ENCODE measurements at regions not wholly inside any gene's neighbourhood (a gene's known extent, or its start where the extent isn't known, plus 50 kb on each side); places are given as distances from the start of the nearest gene placed in this dataset.

DNA sequence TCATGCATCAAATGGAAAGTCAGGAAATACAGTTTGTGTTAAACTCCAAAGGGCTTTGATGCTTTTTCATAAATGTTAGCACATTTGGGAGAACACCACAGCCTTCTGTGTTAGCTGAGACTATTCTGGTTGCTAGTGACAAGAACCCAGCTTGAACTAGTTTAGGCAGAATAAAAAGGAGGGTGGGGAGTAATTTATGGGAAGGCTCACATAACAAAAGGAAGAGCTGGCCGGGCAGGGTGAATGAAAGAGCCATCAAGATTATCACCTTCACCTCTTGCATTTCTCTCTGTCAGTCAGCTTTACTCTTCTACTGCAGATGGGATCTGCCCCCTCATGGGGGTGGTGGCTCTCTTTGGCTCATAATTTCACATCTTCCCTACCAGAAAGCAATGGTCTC lies 75.4 kb upstream of the VTCN1 start:
- TF ChIP-seq, protein P1, sequence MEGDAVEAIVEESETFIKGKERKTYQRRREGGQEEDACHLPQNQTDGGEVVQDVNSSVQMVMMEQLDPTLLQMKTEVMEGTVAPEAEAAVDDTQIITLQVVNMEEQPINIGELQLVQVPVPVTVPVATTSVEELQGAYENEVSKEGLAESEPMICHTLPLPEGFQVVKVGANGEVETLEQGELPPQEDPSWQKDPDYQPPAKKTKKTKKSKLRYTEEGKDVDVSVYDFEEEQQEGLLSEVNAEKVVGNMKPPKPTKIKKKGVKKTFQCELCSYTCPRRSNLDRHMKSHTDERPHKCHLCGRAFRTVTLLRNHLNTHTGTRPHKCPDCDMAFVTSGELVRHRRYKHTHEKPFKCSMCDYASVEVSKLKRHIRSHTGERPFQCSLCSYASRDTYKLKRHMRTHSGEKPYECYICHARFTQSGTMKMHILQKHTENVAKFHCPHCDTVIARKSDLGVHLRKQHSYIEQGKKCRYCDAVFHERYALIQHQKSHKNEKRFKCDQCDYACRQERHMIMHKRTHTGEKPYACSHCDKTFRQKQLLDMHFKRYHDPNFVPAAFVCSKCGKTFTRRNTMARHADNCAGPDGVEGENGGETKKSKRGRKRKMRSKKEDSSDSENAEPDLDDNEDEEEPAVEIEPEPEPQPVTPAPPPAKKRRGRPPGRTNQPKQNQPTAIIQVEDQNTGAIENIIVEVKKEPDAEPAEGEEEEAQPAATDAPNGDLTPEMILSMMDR (conservative IDR thresholded peaks at IDR 0.05; ENCODE audit: low read length) = no peak
- no peak for TF ChIP-seq EZH2phosphoT487 (IDR thresholded peaks at IDR 0.05; ENCODE audit: borderline replicate concordance)
